CD4-positive, alpha-beta T cell treated with Interleukin-6 for 4 hours (primary cell): ENCODE measurements at regions not wholly inside any gene's neighbourhood (a gene's known extent, or its start where the extent isn't known, plus 50 kb on each side); places are given as distances from the start of the nearest gene placed in this dataset.
"Not testable (repeated sequence)": the region's sequence is repeated elsewhere in the genome, so short reads cannot be mapped to it uniquely, and the experiment has no call there.

ENCODE experiments used
- DNase-seq: peaks from one replicate; pipeline ENCODE4 v3.0.0-alpha.2; 2020; ENCODE audit warnings: mixed read lengths

- no peak for DNase-seq
Observed at GRCh38 chr7:1300636-1301035, 68.0 kb downstream of the UNCX start.

GRCh38 chr7:1301054-1301881 lies 68.6 kb downstream of the UNCX start:
- DNase-seq: no peak

- DNase-seq: no peak
Observed at GRCh38 chr7:1301882-1302251, 69.2 kb downstream of the UNCX start.

DNA sequence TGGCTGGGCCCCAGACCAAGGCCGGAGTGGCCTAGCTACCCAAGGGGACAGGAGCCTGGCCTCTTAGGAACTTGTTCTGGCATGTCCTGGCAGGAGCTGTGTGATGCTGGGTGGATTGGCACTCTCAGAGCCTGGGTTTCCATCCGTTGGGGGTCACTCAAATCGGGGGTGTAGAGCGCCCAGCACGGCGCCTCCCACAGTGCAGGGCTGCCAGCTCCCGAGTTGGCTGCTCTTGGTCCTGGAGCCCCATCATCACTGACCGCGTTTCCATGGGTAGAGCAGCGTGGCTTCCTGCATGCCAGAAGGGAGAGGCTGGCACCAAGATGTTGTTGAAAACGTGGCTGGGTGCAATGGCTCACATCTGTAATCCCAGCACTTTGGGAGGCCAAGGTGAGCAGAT lies 70.3 kb downstream of the UNCX start:
- DNase-seq: no peak

DNA sequence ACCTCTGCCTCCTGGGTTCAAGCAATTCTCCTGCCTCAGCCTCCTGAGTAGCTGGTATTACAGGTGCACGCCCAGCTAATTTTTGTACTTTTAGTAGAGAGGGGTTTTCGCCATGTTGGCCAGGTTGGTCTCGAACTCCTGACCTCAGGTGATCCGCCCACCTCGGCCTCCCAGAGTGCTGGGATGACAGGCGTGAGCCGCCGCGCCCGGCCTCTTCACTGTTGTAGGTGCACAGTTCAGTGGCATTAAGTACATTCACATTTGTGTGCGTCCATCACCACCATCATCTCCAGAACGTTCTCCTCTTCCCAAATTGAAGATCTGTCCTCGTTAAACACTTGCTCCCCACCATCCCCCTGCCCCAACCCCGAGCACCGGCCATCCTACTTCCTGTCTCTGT lies 71.3 kb downstream of the UNCX start:
- not testable (repeated sequence) for DNase-seq

- no peak for DNase-seq
Observed at GRCh38 chr7:1305873-1306272, 73.2 kb downstream of the UNCX start.

- no peak for DNase-seq
Observed at GRCh38 chr7:1307828-1308227, 75.2 kb downstream of the UNCX start.

DNA sequence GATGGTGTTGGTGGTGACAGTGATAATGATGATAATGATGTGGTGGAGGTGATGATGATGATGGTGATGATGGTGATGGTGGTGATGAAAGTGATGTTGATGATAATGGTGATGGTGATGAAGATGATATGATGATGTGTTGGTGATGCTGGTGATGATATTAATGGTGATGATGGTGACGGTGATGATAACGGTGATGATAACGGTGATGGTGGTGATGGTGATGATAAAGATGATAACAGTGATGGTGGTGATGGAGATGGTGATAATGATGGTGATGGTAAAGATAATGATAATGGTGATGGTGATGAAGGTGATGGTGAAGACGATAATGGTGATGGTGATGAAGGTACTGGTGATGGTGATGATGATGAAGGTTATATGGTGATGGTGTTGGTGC lies 76.6 kb downstream of the UNCX start:
- DNase-seq: no peak

- no peak for DNase-seq
Observed at GRCh38 chr7:1309996-1310395, 77.3 kb downstream of the UNCX start.

DNA sequence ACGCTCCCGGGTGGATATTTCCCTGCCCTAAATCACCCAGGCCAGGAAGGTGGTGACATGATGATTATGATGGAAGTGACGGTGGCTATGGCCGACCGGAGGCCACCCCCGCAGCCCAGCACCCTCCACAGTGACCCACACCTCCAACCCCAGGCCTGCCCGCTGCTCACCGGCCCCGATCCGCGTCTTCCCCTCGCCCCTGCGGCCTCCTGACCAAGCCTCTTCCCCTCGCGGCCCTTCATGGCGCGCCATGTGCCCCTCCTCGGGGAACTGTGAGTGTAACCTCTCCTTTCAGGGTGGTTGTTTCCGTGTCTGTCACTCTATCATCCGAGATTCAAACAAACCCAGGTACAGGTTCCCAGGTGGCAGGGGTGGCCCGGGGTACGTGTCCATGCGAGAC lies 78.3 kb downstream of the UNCX start:
- DNase-seq: no peak

- DNase-seq: no peak
Observed at GRCh38 chr7:1311406-1312135, 78.9 kb downstream of the UNCX start.

DNA sequence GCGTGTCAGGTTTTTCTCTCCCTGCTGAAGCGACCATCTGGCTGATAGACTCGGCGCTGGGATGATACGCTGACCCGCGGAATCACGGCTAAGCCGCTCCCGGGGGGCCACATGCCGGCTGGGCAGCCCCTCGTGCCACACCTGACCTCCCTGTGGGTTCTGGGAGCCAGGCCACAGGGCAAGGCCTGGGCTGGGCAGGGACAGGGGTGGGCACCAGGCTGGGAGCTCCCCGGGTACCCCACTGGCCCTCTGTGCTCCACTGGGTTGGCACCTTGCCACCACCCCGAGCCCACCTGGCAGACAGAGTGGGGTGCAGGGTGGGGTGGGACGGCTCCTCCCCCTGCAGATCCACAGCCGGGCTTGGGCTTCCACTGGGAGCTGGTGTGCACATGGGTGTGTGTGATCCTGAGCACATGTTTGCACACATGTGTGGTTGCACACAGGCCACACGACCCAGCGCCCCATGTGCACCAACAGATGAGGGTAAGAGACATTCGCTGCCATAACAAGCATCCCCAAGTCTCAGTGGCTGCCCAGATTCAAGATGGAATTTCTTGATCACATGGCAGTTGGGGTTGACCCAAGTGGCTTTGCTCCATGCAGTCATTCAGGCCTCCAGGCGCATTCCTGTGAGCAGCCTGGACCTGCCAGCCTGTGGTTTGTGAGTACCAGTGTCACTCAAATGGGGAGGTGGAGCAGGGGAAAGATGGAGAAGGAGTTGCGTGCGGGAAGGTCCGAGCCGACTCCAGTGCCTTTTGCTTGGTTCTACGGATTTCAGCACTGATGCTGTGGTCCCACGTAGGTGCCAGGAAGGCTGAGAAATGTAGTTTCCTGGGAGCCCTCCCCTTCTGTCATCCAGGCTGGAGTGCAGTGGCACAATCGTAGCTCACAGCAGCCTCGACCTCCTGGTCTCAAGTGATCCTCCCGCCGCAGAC lies 79.7 kb downstream of the UNCX start:
- no peak for DNase-seq

DNA sequence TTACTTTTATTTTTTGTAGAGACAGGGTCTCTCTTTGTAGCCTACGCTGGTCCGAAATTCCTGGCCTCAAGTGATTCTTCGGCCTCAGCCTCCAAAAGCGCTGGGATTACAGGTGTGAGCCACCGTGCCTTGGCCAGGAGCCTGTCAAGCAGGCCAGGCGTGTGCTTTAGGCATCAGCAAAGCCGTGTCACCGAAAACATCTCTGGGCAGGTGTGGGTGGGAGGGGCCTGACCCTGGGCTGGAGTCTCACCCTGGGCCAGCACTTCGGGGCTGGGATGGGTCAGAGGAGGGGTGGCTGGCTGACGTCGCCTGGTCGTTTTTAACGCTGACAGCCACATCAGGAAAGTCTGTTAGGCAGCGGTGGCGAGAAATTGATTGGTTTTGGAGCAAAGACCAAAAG lies 80.9 kb downstream of the UNCX start:
- no peak for DNase-seq

DNA sequence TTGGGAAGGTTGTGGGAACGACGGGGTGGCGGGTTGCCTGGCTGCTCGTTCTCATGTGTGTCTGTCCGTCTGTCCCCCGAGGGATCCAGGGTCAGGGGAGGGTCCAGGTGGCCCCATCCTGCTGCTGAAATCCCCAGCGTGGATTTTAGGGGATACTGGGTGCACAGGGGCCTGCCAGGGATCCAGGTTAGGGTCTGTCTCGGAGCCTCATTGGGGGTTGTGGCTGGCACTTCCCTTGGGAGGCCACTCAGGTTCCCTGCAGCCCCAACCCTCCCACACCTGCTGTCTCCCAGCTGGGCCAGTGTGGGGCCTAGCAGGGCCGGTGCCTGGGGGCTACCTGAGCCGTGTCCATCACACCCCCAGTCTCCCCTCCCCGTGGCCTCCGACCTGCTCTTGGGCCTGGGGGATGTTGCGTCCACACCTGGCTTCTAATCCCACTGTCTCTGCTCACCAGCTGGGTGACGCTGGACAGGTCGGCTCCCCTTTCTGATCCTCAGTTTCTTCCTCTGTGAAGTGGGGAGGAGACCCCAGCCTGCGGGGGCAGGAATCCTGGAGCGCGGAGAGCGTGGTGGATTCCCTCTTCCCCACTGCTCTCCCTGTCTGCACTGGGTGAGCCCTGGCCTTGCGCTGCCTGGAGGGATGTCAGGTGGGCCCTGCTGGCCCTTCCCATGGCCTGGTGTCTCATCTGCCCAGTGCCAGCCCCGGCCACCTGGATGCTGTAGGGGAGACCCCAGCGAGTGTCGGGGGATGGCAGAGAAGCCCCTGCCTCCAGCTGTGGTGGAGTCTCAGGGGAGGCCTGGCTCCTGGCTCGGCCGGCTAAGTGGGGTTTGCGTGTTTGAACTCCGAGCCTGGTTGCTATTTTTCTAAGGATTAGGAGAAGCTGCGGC lies 81.6 kb downstream of the UNCX start:
- DNase-seq: no peak

DNA sequence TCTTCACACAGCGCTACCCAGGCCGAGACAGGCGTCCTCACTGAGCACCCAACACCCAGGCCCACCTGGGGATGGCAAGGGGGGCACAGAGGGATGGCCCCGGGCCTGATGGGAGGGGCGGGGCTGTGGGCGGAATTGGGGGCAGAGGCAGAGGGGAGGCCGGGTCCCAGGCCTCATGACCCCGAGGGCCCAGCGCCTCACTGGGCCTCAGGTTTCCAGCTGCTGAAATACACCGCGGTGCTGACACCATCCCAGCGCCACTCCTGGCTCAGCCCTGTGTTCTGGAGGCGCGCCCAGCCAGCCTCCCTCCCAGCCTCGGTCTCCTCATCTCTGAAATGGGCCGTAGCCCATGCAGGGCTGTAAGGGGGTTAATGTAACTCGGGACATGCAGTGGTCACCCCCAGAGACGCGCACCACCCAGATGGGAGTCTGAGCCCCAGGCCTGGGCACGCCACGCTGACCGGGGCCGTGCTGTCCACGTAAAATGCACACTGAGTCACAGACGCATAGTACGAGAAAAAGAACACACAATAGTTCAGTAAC lies 82.3 kb downstream of the UNCX start:
- no peak for DNase-seq

DNA sequence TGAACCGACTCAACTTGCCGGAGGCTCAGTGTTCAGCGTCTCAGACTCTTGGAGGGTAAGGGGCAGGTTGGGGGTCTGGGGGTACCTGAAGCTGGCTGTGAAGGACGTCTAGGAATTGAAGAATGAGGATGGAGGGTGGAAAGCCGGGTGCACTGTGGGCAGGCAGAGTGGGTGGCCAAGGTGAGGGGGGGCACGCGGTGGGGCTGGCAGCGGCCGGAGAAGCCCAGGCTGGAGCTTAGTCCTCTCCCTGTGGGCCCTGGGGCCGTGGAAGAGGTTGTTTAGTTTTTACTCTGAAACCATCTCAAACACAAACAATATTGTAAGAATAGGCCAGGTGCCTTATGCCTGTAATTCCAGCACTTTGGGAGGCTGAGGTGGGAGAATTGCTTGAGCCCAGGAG lies 83.4 kb downstream of the UNCX start:
- no peak for DNase-seq

- DNase-seq: no peak
Observed at GRCh38 chr7:1317646-1318045, 85.0 kb downstream of the UNCX start.

- no peak for DNase-seq
Observed at GRCh38 chr7:1318051-1318450, 85.4 kb downstream of the UNCX start.

DNA sequence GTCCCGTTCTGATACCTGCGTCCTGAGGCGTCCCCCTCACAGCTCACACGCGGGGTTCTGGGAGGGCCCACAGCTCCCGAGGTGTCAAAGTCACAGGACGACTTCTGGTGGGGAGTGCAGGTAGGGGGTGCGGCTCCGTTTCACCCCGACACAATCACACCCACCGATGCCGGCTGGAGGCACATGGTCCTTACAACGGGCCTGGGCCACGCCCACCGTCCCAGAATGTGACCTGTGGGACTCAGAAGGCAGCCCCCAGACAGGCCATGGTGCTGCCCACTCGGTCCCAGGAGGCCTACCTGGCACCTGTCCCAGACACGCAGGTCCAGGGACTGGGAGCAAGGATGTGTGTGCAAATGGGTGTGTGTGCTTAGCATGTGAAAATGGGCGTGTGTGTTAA lies 86.0 kb downstream of the UNCX start:
- DNase-seq: no peak

- no peak for DNase-seq
Observed at GRCh38 chr7:1320616-1321240, 88.1 kb downstream of the UNCX start.

DNA sequence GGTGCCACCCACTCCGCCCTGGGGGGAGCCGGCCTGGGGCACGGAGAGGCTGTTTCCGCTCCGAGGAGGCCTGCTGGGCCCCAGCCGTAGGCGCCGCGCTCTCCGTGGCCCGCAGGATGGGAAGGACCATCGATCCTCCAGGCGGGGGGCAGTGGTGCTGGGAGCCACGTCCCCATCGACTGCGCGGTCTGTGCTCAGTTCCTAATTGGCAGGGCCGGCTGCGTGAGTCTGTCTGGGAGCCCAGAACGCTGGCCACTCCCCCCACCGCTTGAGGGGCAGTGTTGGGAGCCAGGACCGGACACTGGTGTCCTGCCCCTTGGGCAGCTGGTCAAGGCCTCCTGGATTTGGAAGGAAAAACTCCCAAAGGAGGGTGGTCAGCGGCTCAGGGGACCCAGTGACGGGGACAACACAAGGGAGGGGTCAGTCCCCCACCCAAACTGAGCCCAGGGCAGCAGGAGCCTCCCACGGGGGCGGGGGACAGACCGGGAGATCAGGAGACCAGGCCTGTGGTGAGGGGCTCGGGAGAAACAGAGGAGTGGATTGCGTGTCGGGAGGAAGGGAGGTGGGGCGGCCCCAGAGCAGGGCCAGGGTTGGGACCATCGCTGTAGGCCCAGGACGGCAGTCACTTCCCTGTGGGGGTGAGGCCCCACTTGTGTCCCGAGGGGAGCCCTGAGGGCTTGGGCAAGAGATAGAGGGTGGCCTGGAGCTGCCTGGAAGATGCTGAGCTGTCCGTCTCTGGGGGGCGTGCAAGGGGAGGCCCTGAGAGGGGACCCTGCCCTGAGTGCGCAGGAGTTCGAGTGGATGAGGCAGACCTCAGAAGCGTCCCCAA lies 89.0 kb downstream of the UNCX start:
- DNase-seq: no peak
